Ectodermal cell (in vitro differentiated cells): ENCODE measurements at regions not wholly inside any gene's neighbourhood (a gene's known extent, or its start where the extent isn't known, plus 50 kb on each side); places are given as distances from the start of the nearest gene placed in this dataset.

Source experiments
- H3K27ac ChIP-seq: 2 replicates; pipeline ENCODE4 v1.7.0; 2013; ENCODE audit warnings: mild to moderate bottlenecking, low read depth, low read length; ENCODE audit not compliant: insufficient read depth, poor library complexity, severe bottlenecking
- H3K27me3 ChIP-seq: 2 replicates; pipeline ENCODE4 v1.7.0; 2013; ENCODE audit warnings: mild to moderate bottlenecking, low read length; ENCODE audit not compliant: insufficient read depth, control insufficient read depth, poor library complexity, severe bottlenecking
- H3K36me3 ChIP-seq: one replicate; pipeline ENCODE4 v1.7.0; 2013; ENCODE audit warnings: low read length; ENCODE audit not compliant: control insufficient read depth, insufficient read depth
- H3K4me1 ChIP-seq: one replicate; pipeline ENCODE4 v1.7.0; 2013; ENCODE audit warnings: low read length; ENCODE audit not compliant: control insufficient read depth, insufficient read depth
- H3K4me3 ChIP-seq: 2 replicates; pipeline ENCODE4 v1.7.0; 2013; ENCODE audit warnings: low read depth, low read length, control low read depth; ENCODE audit not compliant: insufficient read depth
- H3K9me3 ChIP-seq: 2 replicates; pipeline ENCODE4 v1.7.0; 2013; ENCODE audit warnings: mild to moderate bottlenecking, low read length, moderate library complexity; ENCODE audit not compliant: control insufficient read depth
- WGBS, 2 experiments: methylation state at CpG; one replicate each; pipeline ENCODE4 v1.1.7; 2013; ENCODE audit warnings: missing lambda C conversion rate in 2 of 2; 5-methylcytosine and 5-hydroxymethylcytosine counted together

GRCh38 chr13:78971355-78972025 lies 312.5 kb upstream of the OBI1 start:
- Histone ChIP-seq H3K27me3 (no peaks in the 10 kb centered on the region), H3K9me3 (no peaks in the 10 kb centered on the region), H3K36me3 (no peaks in the 10 kb centered on the region), H3K4me1 (no peaks in the 10 kb centered on the region), H3K27ac (no peak overlapping the region), H3K4me3 (no peak overlapping the region)
- 89 to 93% methylated on average over 2 to 3 of the region's 4 CpGs for WGBS, 2 experiments

- Histone ChIP-seq H3K4me1 (no peaks in the 10 kb centered on the region), H3K27ac (no peak overlapping the region), H3K9me3 (no peaks in the 10 kb centered on the region), H3K36me3 (no peaks in the 10 kb centered on the region), H3K4me3 (no peak overlapping the region), H3K27me3 (no peaks in the 10 kb centered on the region)
- 92 to 94% methylated on average over 8 of the region's 8 CpGs for WGBS, 2 experiments
These were observed 301.9 kb upstream of the OBI1 start for GRCh38 chr13:78960881-78961280.

GRCh38 chr13:78958006-78958405 lies 299.1 kb upstream of the OBI1 start:
- H3K4me3 ChIP-seq: no peak overlapping the region
- no peaks in the 10 kb centered on the region for H3K36me3 ChIP-seq
- WGBS, 2 experiments: 89 to 96% methylated on average over 5 of the region's 5 CpGs
- no peak overlapping the region for H3K27ac ChIP-seq
- no peaks in the 10 kb centered on the region for H3K9me3 ChIP-seq
- no peaks in the 10 kb centered on the region for H3K27me3 ChIP-seq
- H3K4me1 ChIP-seq: no peaks in the 10 kb centered on the region

DNA sequence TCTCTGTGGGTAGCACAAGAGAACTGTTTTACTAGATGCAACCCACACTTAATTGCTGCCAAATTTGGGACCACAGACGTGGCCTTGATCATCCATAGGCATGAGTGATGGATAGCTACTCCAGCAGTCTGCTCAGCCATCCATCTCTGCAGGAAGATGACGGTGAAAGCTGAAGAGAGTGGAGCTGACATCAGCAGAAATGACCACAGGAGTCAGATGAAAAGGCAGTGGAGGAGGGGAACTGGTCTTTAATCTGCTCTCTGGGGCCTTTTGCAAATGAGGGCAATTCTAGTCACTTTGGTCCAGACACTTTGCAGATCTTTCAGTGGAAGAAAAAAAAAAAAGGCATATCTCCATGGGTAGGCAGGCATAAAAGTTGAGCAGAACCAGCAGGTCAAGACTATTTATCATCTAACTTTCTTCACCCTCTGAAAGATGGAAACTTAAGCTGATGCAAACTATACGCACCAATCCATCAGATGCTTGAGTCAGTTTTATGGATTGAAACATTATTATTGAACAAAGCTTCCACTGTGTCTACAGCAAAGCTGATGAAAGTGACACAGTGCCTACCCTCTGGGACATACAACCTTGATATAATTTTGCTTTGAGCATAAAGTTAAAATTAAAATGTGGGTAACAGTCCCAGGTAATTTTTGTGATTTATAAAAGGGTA lies 281.6 kb upstream of the OBI1 start:
- H3K27ac ChIP-seq: no peak overlapping the region
- 61 to 75% methylated on average over 3 of the region's 3 CpGs for WGBS, 2 experiments
- H3K4me3 ChIP-seq: no peak overlapping the region
- no peaks in the 10 kb centered on the region for H3K27me3 ChIP-seq
- peaks cover 5% of the 10 kb centered on the region for H3K4me1 ChIP-seq
- no peaks in the 10 kb centered on the region for H3K9me3 ChIP-seq
- H3K36me3 ChIP-seq: no peaks in the 10 kb centered on the region

- H3K9me3 ChIP-seq: no peaks in the 10 kb centered on the region
- H3K36me3 ChIP-seq: no peaks in the 10 kb centered on the region
- 93 to 94% methylated on average over 13 of the region's 13 CpGs for WGBS, 2 experiments
- no peak overlapping the region for H3K27ac ChIP-seq
- H3K4me3 ChIP-seq: no peak overlapping the region
- H3K27me3 ChIP-seq: no peaks in the 10 kb centered on the region
- no peaks in the 10 kb centered on the region for H3K4me1 ChIP-seq
These were observed 275.4 kb upstream of the OBI1 start for GRCh38 chr13:78934336-78934735.

DNA sequence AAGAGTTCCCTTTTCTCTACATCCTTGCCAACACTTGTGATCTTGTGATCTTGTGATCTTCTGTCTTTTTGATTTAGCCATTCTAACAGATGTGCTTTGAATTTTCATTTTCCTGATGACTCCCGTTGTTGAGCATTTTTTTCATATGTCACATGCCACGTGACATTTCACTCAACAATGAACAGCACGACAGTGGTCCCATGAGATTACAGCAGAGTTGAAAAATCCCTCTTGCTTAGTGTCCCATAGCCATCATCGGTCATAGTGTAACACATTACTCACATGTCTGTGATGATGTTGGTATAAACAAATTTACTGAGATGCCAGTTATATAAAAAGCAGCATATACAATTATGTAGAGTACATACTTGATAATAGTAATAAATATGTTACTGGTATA lies 256.1 kb upstream of the OBI1 start:
- no peak overlapping the region for H3K27ac ChIP-seq
- H3K27me3 ChIP-seq: no peaks in the 10 kb centered on the region
- H3K4me1 ChIP-seq: no peaks in the 10 kb centered on the region
- H3K36me3 ChIP-seq: no peaks in the 10 kb centered on the region
- no peaks in the 10 kb centered on the region for H3K9me3 ChIP-seq
- H3K4me3 ChIP-seq: no peak overlapping the region
- WGBS, 2 experiments: 94 to 96% methylated on average over 3 to 4 of the region's 4 CpGs

DNA sequence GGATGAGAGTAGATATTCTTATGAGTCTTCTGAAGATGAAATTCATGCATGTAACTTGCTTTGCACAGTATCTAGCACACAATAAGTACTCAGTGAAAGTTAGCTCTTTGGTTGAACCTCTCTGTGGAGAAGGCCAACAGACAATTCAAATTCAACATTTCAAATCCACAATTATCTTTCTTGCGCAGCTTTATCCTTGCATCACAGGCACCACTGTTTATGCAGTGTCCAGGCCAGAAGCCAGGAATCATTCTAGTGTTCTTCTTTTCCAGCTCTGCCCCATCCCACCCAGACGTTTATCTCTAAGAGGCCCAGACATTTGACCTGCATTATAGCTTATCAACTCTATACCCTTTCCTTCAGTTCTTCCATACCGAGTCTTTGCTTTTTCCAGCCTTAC lies 254.7 kb upstream of the OBI1 start:
- H3K27me3 ChIP-seq: no peaks in the 10 kb centered on the region
- no peaks in the 10 kb centered on the region for H3K36me3 ChIP-seq
- no peaks in the 10 kb centered on the region for H3K9me3 ChIP-seq
- no peak overlapping the region for H3K27ac ChIP-seq
- WGBS, 2 experiments: 88 to 90% methylated on average over 3 of the region's 3 CpGs
- no peak overlapping the region for H3K4me3 ChIP-seq
- no peaks in the 10 kb centered on the region for H3K4me1 ChIP-seq

- H3K27ac ChIP-seq: no peak overlapping the region
- H3K9me3 ChIP-seq: no peaks in the 10 kb centered on the region
- H3K27me3 ChIP-seq: no peaks in the 10 kb centered on the region
- H3K4me1 ChIP-seq: no peaks in the 10 kb centered on the region
- no peaks in the 10 kb centered on the region for H3K36me3 ChIP-seq
- WGBS, 2 experiments: 90 to 91% methylated on average over 7 of the region's 7 CpGs
- H3K4me3 ChIP-seq: no peak overlapping the region
These were observed 251.2 kb upstream of the OBI1 start for GRCh38 chr13:78910147-78910546.

DNA sequence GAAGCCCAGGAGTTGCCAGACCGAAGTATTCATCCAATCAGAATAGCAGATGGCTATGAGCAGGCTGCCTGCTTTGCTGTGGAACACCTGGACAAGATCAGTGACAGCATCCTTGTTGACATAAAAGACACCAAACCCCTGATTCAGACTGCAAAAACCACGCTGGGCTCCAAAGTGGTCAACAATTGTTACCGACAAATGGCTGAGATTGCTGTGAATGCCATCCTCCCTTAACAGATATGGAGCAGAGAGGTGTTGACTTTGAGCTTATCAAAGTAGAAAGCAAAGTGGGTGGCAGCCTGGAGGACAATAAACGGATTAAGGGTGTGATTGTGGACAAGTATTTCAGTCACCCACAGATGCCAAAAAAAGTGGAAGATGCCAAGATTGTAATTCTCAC lies 250.3 kb upstream of the OBI1 start:
- WGBS, 2 experiments: 46% methylated on average over 4 of the region's 4 CpGs
- no peak overlapping the region for H3K4me3 ChIP-seq
- H3K36me3 ChIP-seq: no peaks in the 10 kb centered on the region
- H3K27ac ChIP-seq: no peak overlapping the region
- H3K9me3 ChIP-seq: no peaks in the 10 kb centered on the region
- no peaks in the 10 kb centered on the region for H3K4me1 ChIP-seq
- no peaks in the 10 kb centered on the region for H3K27me3 ChIP-seq

GRCh38 chr13:78907006-78907405 lies 248.1 kb upstream of the OBI1 start:
- WGBS, 2 experiments: 70 to 72% methylated on average over 5 of the region's 5 CpGs

More at GRCh38 chr13:78907006-78907405, 248.1 kb upstream of the OBI1 start:
- Histone ChIP-seq H3K9me3 (no peaks in the 10 kb centered on the region), H3K4me3 (no peak overlapping the region), H3K27me3 (no peaks in the 10 kb centered on the region), H3K27ac (no peak overlapping the region), H3K4me1 (no peaks in the 10 kb centered on the region), H3K36me3 (no peaks in the 10 kb centered on the region)
